K562 (cell line): ENCODE measurements at regions not wholly inside any gene's neighbourhood (a gene's known extent, or its start where the extent isn't known, plus 50 kb on each side); places are given as distances from the start of the nearest gene placed in this dataset.

ENCODE experiments used
- ATAC-seq: fragments of 200-7000 bp; cut with Tn5 transposase; 3 replicates; pipeline ENCODE4 v1.9.1; 2020; ENCODE audit warnings: moderate library complexity
- BruUV-seq: library from RNA; stranded (reverse); fragments of 400-500 nt; replicated peaks from 2 replicates; lab custom pipeline; 2021; lab: Mats Ljungman, UMichigan
- CTCF ChIA-PET: fragments of 300-600 bp; formaldehyde crosslinking; extraction: SDS; loops from one replicate; lab custom pipeline; 2021; ENCODE audit warnings: low intra/inter-chr PET ratio; lab: Yijun Ruan, JAX
- POLR2A ChIA-PET: fragments of 300-600, 350-650 bp; sonication (Branson Sonifier 250); formaldehyde crosslinking; extraction: SDS; loops from one replicate; lab custom pipeline; 2021; ENCODE audit warnings: antibody characterized with exemption, inconsistent platforms; lab: Yijun Ruan, JAX
- DNase-seq, 4 experiments: peaks; one replicate each; pipeline versions ENCODE4 v3.0.0 to v3.0.0-alpha.2; 2011 to 2018; ENCODE audit warnings: low spot score in 3 of 4, mixed read lengths in 3 of 4; ENCODE audit errors: extremely low read depth in 1 of 4
- FAIRE-seq: peaks from 2 replicates; lab custom pipeline; 2011; peaks lifted over from hg19 to GRCh38; lab: Jason Lieb, UNC
- H2AFZ ChIP-seq: 2 replicates; pipeline ENCODE4 v1.6.0; 2011; ENCODE audit warnings: low read depth, low read length, control low read depth, inconsistent platforms
- H3K27ac ChIP-seq: fragments of 200-600 bp; 3 replicates; pipeline ENCODE4 v1.8.0; 2011; ENCODE audit warnings: low read depth, mild to moderate bottlenecking, control low read depth, inconsistent platforms, low read length, moderate library complexity, mixed read lengths; ENCODE audit errors: extremely low read depth
- H3K27me3 ChIP-seq, 2 experiments: fragments of 300-600 bp in 1 of 2; 2 replicates in 1 of 2; 3 replicates in 1 of 2; pipeline versions ENCODE4 v1.6.0 to v1.8.0; 2011; ENCODE audit warnings: inconsistent platforms in 2 of 2, low read length in 2 of 2, mild to moderate bottlenecking in 1 of 2, mixed read lengths in 1 of 2, moderate library complexity in 1 of 2; ENCODE audit not compliant: control insufficient read depth in 2 of 2, insufficient read depth in 2 of 2
- H3K36me3 ChIP-seq: fragments of 300-600 bp; 3 replicates; pipeline ENCODE4 v1.8.0; 2011; ENCODE audit warnings: mild to moderate bottlenecking, low read length, inconsistent platforms; ENCODE audit not compliant: control insufficient read depth, insufficient read depth
- H3K4me1 ChIP-seq, 2 experiments: fragments of 200-600 bp in 1 of 2; replicated peaks in 1 of 2; 2 replicates in 1 of 2; 3 replicates in 1 of 2; pipeline versions ENCODE4 v1.5.1 to v1.8.0; 2011; ENCODE audit warnings: inconsistent platforms in 2 of 2, low read length in 2 of 2, mild to moderate bottlenecking in 1 of 2, mixed read lengths in 1 of 2, moderate library complexity in 1 of 2; ENCODE audit not compliant: control insufficient read depth in 2 of 2, insufficient read depth in 2 of 2
- H3K4me2 ChIP-seq: 2 replicates; pipeline ENCODE4 v1.6.1; 2011; ENCODE audit warnings: low read length, control low read depth, inconsistent platforms, mixed read lengths; ENCODE audit not compliant: insufficient read depth
- H3K4me3 ChIP-seq: fragments of 200-600 bp; sonication (generic), shearing (Covaris generic); 2 replicates; pipeline ENCODE4 v1.5.1; 2016; ENCODE audit warnings: control low read depth, inconsistent platforms
- H3K79me2 ChIP-seq: fragments of 200-600 bp; 3 replicates; pipeline ENCODE4 v1.8.0; 2011; ENCODE audit warnings: low read length, inconsistent platforms; ENCODE audit not compliant: control insufficient read depth, insufficient read depth
- H3K9ac ChIP-seq, 2 experiments: 2 replicates each; pipeline versions ENCODE4 v1.6.0 to v1.6.1; 2011; ENCODE audit warnings: low read depth in 2 of 2, low read length in 2 of 2, control low read depth in 1 of 2, inconsistent platforms in 1 of 2, mild to moderate bottlenecking in 1 of 2, mixed read lengths in 1 of 2; ENCODE audit not compliant: insufficient read depth in 1 of 2
- H3K9me1 ChIP-seq: one replicate; pipeline ENCODE4 v1.6.0; 2011; ENCODE audit warnings: inconsistent platforms, mild to moderate bottlenecking, low read length, moderate library complexity; ENCODE audit not compliant: control insufficient read depth, insufficient read depth
- H3K9me3 ChIP-seq: replicated peaks from 2 replicates; pipeline ENCODE4 v1.5.1; 2011; ENCODE audit warnings: low read depth, low read length, inconsistent platforms; ENCODE audit not compliant: control insufficient read depth, insufficient read depth
- H4K20me1 ChIP-seq: replicated peaks from 2 replicates; pipeline ENCODE4 v1.6.1; 2011; ENCODE audit warnings: low read length, inconsistent platforms, mixed read lengths; ENCODE audit not compliant: control insufficient read depth, insufficient read depth
- CC2D1A ChIP-seq: fragments of 450-650 bp; IDR thresholded peaks from 2 replicates; pipeline ENCODE4 v1.6.1; 2017; ENCODE audit warnings: mild to moderate bottlenecking
- KDM1A ChIP-seq, 2 experiments: fragments of 450-650 bp; IDR thresholded peaks; 2 replicates each; pipeline ENCODE4 v1.6.1; 2016; ENCODE audit warnings: mild to moderate bottlenecking in 2 of 2
- MYBL2 ChIP-seq, 2 experiments: fragments of 450-650 bp in 1 of 2; sonication (generic) in 1 of 2; formaldehyde crosslinking in 1 of 2; IDR thresholded peaks; 2 replicates each; pipeline versions ENCODE4 v1.6.1 to v1.8.1; 2017 to 2022; ENCODE audit warnings: borderline replicate concordance in 1 of 2, inconsistent platforms in 1 of 2, low read depth in 1 of 2, mild to moderate bottlenecking in 1 of 2, missing genetic modification reagents in 1 of 2, moderate library complexity in 1 of 2
- RBFOX2 ChIP-seq: fragments of 200-400 bp; formaldehyde crosslinking; IDR thresholded peaks from 2 replicates; pipeline ENCODE4 v1.6.1; 2017; ENCODE audit warnings: low read depth, mild to moderate bottlenecking, low read length, moderate library complexity
- RCOR1 ChIP-seq, 2 experiments: IDR thresholded peaks; 2 replicates each; pipeline ENCODE4 v1.6.1; 2012; ENCODE audit warnings: low read depth in 2 of 2, low read length in 2 of 2, borderline replicate concordance in 1 of 2, improper control_type of control experiment in 1 of 2
- SREBF2 ChIP-seq: sonication (generic); formaldehyde crosslinking; IDR thresholded peaks from 2 replicates; pipeline ENCODE4 v1.4.0; 2020; ENCODE audit warnings: mild to moderate bottlenecking, missing genetic modification reagents
- ZNF583 ChIP-seq: fragments of 250-450 bp; sonication (Bioruptor Pico); IDR thresholded peaks from 2 replicates; pipeline ENCODE4 v1.4.0; 2020
- ZSCAN29 ChIP-seq: fragments of 450-650 bp; IDR thresholded peaks from 2 replicates; pipeline ENCODE4 v1.6.1; 2017
- WGBS: fragments of 100-300 bp; shearing (Covaris generic); methylation state at CpG from one replicate; pipeline ENCODE4 v1.1.6; 2016; ENCODE audit warnings: low coverage, mixed read lengths; ENCODE audit not compliant: insufficient coverage; ENCODE audit errors: missing lambda C conversion rate; 5-methylcytosine and 5-hydroxymethylcytosine counted together
- in situ Hi-C: fragments of 300-500 bp; cut with MboI; formaldehyde crosslinking; loops from 4 replicates; pipeline ENCODE4 v1.15.0; 2018; ENCODE audit warnings: inconsistent platforms, mixed read lengths
- intact Hi-C: fragments of 100-400 bp; cut with micrococcal nuclease; formaldehyde crosslinking; loops from 2 replicates; pipeline ENCODE4 v1.14.2; 2022
- TF ChIP-seq, protein P1 (sequence below), 3 experiments: IDR thresholded peaks in 2 of 3; conservative IDR thresholded peaks in 1 of 3; 2 replicates each; pipeline ENCODE4 v1.5.1; 2011 to 2012; ENCODE audit warnings: low read length in 3 of 3, mild to moderate bottlenecking in 3 of 3, control low read depth in 2 of 3, improper control_type of control experiment in 1 of 3, inconsistent platforms in 1 of 3, low read depth in 1 of 3, mixed read lengths in 1 of 3, moderate library complexity in 1 of 3; ENCODE audit not compliant: insufficient read depth in 2 of 3
- TF ChIP-seq, protein P2 (sequence below): fragments of 450-650 bp; IDR thresholded peaks from 2 replicates; pipeline ENCODE4 v1.6.1; 2017; ENCODE audit warnings: mild to moderate bottlenecking, moderate library complexity
- TF ChIP-seq, protein P3 (sequence below): fragments of 250-450 bp; sonication (Bioruptor Pico); IDR thresholded peaks from 2 replicates; pipeline ENCODE4 v1.5.0; 2020; ENCODE audit warnings: mild to moderate bottlenecking

DNA sequence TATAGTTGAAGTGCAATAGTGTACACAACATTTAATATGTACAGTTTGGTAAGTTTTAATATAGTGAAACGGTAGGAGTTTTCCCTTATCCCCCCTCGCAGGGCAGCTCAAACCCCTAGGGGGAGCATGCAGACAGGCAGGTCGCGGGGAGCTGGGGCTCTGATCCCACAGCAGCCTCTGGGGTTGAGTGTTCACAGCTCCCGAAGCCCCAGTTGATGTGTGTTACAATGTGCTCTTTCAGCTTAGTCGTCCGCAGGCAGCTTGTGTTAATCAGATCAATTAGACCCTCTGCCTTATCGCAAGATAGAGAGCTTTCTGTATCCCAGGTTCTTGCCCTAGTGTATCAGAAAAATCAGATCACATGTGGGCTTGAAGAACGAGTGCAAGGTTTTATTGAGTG lies 143.1 kb upstream of the CHRNA7 start:
- 2% methylated on average over 9 of the region's 9 CpGs for WGBS
- Histone ChIP-seq H3K9me1 (no peaks in the 10 kb centered on the region), H3K4me2 (no peak overlapping the region), H3K9me3 (no peaks in the 10 kb centered on the region), H3K9ac (no peak overlapping the region), H2AFZ (no peak overlapping the region), H3K4me1 (no peaks in the 10 kb centered on the region), H3K27ac (no peak overlapping the region), H3K36me3 (no peaks in the 10 kb centered on the region), H3K27me3 (peaks cover 0 to 7% of the 10 kb centered on the region in 2 experiments; a peak in 1 of 5 replicates), H3K79me2 (no peaks in the 10 kb centered on the region), H4K20me1 (no peaks in the 10 kb centered on the region), H3K4me3 (no peak overlapping the region)
- intact Hi-C loops = no loop called here
- no peak for DNase-seq
- ChIA-PET POLR2A (interaction anchor here (0.6 to 1.2 kb wide), 2 partner anchors 10 to 1451 kb away, joined by 3 read pairs; no protein-coding TSS in a partner anchor), CTCF (no interaction called here)
- TF ChIP-seq, protein P1, sequence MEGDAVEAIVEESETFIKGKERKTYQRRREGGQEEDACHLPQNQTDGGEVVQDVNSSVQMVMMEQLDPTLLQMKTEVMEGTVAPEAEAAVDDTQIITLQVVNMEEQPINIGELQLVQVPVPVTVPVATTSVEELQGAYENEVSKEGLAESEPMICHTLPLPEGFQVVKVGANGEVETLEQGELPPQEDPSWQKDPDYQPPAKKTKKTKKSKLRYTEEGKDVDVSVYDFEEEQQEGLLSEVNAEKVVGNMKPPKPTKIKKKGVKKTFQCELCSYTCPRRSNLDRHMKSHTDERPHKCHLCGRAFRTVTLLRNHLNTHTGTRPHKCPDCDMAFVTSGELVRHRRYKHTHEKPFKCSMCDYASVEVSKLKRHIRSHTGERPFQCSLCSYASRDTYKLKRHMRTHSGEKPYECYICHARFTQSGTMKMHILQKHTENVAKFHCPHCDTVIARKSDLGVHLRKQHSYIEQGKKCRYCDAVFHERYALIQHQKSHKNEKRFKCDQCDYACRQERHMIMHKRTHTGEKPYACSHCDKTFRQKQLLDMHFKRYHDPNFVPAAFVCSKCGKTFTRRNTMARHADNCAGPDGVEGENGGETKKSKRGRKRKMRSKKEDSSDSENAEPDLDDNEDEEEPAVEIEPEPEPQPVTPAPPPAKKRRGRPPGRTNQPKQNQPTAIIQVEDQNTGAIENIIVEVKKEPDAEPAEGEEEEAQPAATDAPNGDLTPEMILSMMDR (IDR thresholded peaks at IDR 0.05 in 2 of 3, conservative IDR thresholded peaks at IDR 0.05 in 1 of 3; ENCODE audit: insufficient read depth in 2 of 3, low read depth in 1 of 3, low read length in 3 of 3) = peak in 2 of 3 experiments; percentile 2 to 34; a peak in 1 of 6 replicates
- no peak for TF ChIP-seq KDM1A (IDR thresholded peaks at IDR 0.05)
- peak; percentile 56; the same call in 2 of the 3 replicates for ATAC-seq
- BruUV-seq = no TSS peak
- in situ Hi-C loops = no loop called here
- no peak for FAIRE-seq

DNA sequence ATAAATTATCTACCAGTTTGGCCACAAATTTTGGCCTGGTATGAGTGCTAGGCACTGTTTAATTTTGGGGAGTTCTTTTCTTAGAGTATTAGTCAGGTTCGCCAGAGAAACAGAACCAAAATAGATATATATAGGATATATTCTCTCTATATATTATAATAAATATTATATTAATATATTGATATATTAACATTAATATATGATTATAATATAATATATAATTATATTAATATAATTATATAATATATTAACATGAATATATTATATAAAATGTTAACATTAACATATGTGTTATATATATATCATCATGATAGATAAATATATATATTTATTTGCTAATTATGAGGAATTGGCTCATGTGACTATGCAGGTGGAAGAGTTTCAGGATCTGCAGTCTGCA lies 137.8 kb upstream of the CHRNA7 start:
- no peaks in the 10 kb centered on the region for H3K9me3 ChIP-seq
- no peaks in the 10 kb centered on the region for H3K79me2 ChIP-seq
- CTCF ChIA-PET = no interaction called here
- H3K4me3 ChIP-seq = no peak overlapping the region
- ATAC-seq (no peak), DNase-seq (no peak)
- BruUV-seq = no TSS peak
- WGBS = 0% methylated on average over 1 of the region's 1 CpG
- intact Hi-C loops = no loop called here
- no peaks in the 10 kb centered on the region for H4K20me1 ChIP-seq
- H3K9me1 ChIP-seq = no peaks in the 10 kb centered on the region
- TF ChIP-seq RCOR1 (IDR thresholded peaks at IDR 0.05; ENCODE audit: borderline replicate concordance in 1 of 2, low read depth in 2 of 2, low read length in 2 of 2) (no peak), CC2D1A (no peak), MYBL2 (IDR thresholded peaks at IDR 0.05; ENCODE audit: low read depth) (no peak), MYBL2 (CRISPR knock-in tag; IDR thresholded peaks at IDR 0.05; ENCODE audit: borderline replicate concordance) (no peak), RBFOX2 (no peak), SREBF2 (CRISPR knock-in tag) (no peak), ZSCAN29 (no peak), ZNF583 (no peak)
- TF ChIP-seq, protein P2, sequence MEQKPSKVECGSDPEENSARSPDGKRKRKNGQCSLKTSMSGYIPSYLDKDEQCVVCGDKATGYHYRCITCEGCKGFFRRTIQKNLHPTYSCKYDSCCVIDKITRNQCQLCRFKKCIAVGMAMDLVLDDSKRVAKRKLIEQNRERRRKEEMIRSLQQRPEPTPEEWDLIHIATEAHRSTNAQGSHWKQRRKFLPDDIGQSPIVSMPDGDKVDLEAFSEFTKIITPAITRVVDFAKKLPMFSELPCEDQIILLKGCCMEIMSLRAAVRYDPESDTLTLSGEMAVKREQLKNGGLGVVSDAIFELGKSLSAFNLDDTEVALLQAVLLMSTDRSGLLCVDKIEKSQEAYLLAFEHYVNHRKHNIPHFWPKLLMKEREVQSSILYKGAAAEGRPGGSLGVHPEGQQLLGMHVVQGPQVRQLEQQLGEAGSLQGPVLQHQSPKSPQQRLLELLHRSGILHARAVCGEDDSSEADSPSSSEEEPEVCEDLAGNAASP = no peak
- TF ChIP-seq, protein P3, sequence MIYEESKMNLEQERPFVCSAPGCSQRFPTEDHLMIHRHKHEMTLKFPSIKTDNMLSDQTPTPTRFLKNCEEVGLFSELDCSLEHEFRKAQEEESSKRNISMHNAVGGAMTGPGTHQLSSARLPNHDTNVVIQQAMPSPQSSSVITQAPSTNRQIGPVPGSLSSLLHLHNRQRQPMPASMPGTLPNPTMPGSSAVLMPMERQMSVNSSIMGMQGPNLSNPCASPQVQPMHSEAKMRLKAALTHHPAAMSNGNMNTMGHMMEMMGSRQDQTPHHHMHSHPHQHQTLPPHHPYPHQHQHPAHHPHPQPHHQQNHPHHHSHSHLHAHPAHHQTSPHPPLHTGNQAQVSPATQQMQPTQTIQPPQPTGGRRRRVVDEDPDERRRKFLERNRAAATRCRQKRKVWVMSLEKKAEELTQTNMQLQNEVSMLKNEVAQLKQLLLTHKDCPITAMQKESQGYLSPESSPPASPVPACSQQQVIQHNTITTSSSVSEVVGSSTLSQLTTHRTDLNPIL (CRISPR knock-in tag) = no peak
- TF ChIP-seq, all 486 proteins: peak for 0
- no peak overlapping the region for H3K4me2 ChIP-seq
- in situ Hi-C loops = no loop called here
- H2AFZ ChIP-seq = no peak overlapping the region
- POLR2A ChIA-PET = no interaction called here
- H3K27ac ChIP-seq = no peak overlapping the region
- no peak for FAIRE-seq
- H3K9ac ChIP-seq = no peak overlapping the region
- H3K4me1 ChIP-seq = no peaks in the 10 kb centered on the region
- no peaks in the 10 kb centered on the region for H3K36me3 ChIP-seq
- peaks cover 0 to 5% of the 10 kb centered on the region in 2 experiments; a peak in 1 of 5 replicates for H3K27me3 ChIP-seq
